ENCODE measurements at regions not wholly inside any gene's neighbourhood (a gene's known extent, or its start where the extent isn't known, plus 50 kb on each side); places are given as distances from the start of the nearest gene placed in this dataset.

- Histone ChIP-seq H3K36me3 (ENCODE audit: control insufficient read depth, insufficient read depth, low read length) (no peaks in the 10 kb centered on the region), H3K79me2 (ENCODE audit: control insufficient read depth, insufficient read depth, low read length) (no peaks in the 10 kb centered on the region), H3K4me2 (ENCODE audit: insufficient read depth, low read length) (no peak overlapping the region), H4K20me1 (replicated peaks; ENCODE audit: control insufficient read depth, insufficient read depth, low read length) (no peaks in the 10 kb centered on the region), H3K27ac (ENCODE audit: extremely low read depth, low read depth, low read length) (no peak overlapping the region), H2AFZ (ENCODE audit: low read depth, low read length) (no peak overlapping the region), H3K27me3 (ENCODE audit: control insufficient read depth in 2 of 2, insufficient read depth in 2 of 2, low read length in 2 of 2) (no peaks in the 10 kb centered on the region), H3K4me1 (replicated peaks in 1 of 2; ENCODE audit: control insufficient read depth in 2 of 2, insufficient read depth in 2 of 2, low read length in 2 of 2) (no peaks in the 10 kb centered on the region), H3K4me3 (no peak overlapping the region), H3K9ac (ENCODE audit: insufficient read depth in 1 of 2, low read depth in 2 of 2, low read length in 2 of 2) (no peak overlapping the region), H3K9me3 (replicated peaks; ENCODE audit: control insufficient read depth, insufficient read depth, low read depth, low read length) (no peaks in the 10 kb centered on the region), H3K9me1 (ENCODE audit: control insufficient read depth, insufficient read depth, low read length) (no peaks in the 10 kb centered on the region)
- POLR2A ChIA-PET: no interaction called here
- ATAC-seq (no peak), FAIRE-seq (no peak), DNase-seq (ENCODE audit: extremely low read depth in 1 of 4, low spot score in 3 of 4) (no peak)
- TF ChIP-seq CHD1 (IDR thresholded peaks at IDR 0.05; ENCODE audit: low read length): no peak
- no peak for TF ChIP-seq ZBTB11 (CRISPR knock-in tag; IDR thresholded peaks at IDR 0.05)
- no peak for TF ChIP-seq EZH2 (IDR thresholded peaks at IDR 0.05; ENCODE audit: borderline replicate concordance, low read depth, low read length)
- no peak for TF ChIP-seq SMARCE1 (IDR thresholded peaks at IDR 0.05)
- no peak for TF ChIP-seq SRSF9 (IDR thresholded peaks at IDR 0.05; ENCODE audit: borderline replicate concordance, low read depth, low read length)
- TF ChIP-seq SPI1 (IDR thresholded peaks at IDR 0.05; ENCODE audit: borderline replicate concordance, low read depth, low read length): no peak
- TF ChIP-seq ZBTB2 (IDR thresholded peaks at IDR 0.05): no peak
- TF ChIP-seq SNAPC5 (CRISPR knock-in tag; IDR thresholded peaks at IDR 0.05): no peak
- no peak for TF ChIP-seq CEBPB (tag; IDR thresholded peaks at IDR 0.05)
- no peak for TF ChIP-seq ZNF3 (CRISPR knock-in tag; IDR thresholded peaks at IDR 0.05)
- TF ChIP-seq SP1 (CRISPR knock-in tag; IDR thresholded peaks at IDR 0.05): no peak
- no peak for TF ChIP-seq ASH1L (IDR thresholded peaks at IDR 0.05; ENCODE audit: borderline replicate concordance, low read depth, partially characterized antibody)
- no peak for TF ChIP-seq GTF2B (IDR thresholded peaks at IDR 0.05; ENCODE audit: extremely low read depth, insufficient read length)
- no peak for TF ChIP-seq E2F3 (CRISPR knock-in tag; IDR thresholded peaks at IDR 0.05)
- TF ChIP-seq THRB (CRISPR knock-in tag; conservative IDR thresholded peaks at IDR 0.05): no peak
- CTCF ChIA-PET (ENCODE audit: low intra/inter-chr PET ratio): no interaction called here
- no TSS peak for BruUV-seq (replicated peaks)
- 5% methylated on average over 3 of the region's 5 CpGs for WGBS (ENCODE audit: insufficient coverage, low coverage, missing lambda C conversion rate)
- intact Hi-C loops (cut with micrococcal nuclease) (no loop called here), in situ Hi-C loops (cut with MboI) (no loop called here)
Measured at GRCh38 chrX:138008281-138008680, 442.4 kb downstream of the ZIC3 start.

All from K562 (cell line).